GM18507 (cell line): ENCODE measurements at regions not wholly inside any gene's neighbourhood (a gene's known extent, or its start where the extent isn't known, plus 50 kb on each side); places are given as distances from the start of the nearest gene placed in this dataset.

Experiments used
- DNase-seq: peaks from one replicate; pipeline ENCODE4 v3.0.0; 2011; ENCODE audit warnings: low read depth; ENCODE audit not compliant: insufficient read length; ENCODE audit errors: extremely low spot score
- FAIRE-seq: peaks from 2 replicates; lab custom pipeline; 2011; peaks lifted over from hg19 to GRCh38; lab: Jason Lieb, UNC

DNA sequence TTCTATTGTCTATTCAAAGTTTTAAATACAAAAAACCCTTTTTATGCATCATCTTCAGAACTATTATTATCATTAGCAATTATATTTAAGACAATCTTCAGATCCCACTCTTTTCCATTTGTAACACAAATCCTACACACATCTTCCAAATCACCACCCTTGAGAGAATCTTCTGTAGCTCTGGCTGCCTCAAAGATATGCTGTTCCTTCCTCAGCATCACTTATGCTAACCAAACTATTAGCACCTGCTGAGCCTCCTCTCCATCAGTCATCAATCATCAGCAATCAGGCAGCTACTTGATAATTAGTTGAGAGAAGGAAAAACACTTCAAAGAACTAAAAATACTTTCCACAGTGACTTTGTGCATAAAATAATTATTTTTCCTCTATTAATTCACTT lies 1082.2 kb downstream of the C4orf33 start:
- no peak for DNase-seq

GRCh38 chr4:130183096-130183495 lies 1087.1 kb downstream of the C4orf33 start:
- no peak for DNase-seq
- no peak for FAIRE-seq

More for the DNA sequence above, 1082.2 kb downstream of the C4orf33 start:
- no peak for FAIRE-seq

DNA sequence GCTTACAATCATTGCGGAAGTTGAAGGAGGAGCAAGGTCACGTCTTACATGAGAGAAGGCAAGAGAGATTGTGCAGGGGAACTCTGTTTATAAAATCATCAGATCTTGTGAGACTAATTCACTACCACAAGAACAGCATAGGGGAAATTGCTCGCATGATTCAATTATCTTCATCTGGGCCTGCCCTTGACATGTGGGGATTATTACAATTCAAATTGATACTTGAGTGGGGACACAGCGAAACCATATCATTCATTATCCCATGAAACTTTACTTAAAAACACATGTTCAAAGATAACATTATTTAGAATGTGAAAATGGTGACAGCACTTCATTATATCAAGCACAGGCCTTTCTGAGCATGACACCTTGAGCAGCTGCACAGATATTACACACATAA lies 1087.8 kb downstream of the C4orf33 start:
- FAIRE-seq (no peak), DNase-seq (no peak)

- no peak for FAIRE-seq
- DNase-seq, result no peak
These were observed 1089.2 kb downstream of the C4orf33 start for GRCh38 chr4:130185123-130185522.

DNA sequence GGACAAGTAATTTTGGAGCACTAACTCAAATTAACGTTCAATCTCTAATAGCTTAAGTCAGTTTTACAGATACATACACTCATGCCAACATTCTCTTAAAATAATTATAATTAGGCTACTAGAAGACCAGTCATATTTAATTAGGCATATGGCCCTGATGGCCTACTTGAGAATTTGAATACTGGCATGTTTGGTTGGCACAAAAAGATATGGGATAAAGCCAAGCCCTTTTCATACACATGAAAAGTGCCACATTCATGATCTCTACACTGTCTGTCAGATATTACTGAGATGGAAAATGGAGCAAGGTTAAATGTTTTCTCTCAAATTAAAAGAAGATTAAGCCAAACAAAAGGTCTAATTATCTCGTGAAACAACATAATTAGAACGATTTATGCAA lies 1091.0 kb downstream of the C4orf33 start:
- FAIRE-seq, result no peak
- no peak for DNase-seq

DNA sequence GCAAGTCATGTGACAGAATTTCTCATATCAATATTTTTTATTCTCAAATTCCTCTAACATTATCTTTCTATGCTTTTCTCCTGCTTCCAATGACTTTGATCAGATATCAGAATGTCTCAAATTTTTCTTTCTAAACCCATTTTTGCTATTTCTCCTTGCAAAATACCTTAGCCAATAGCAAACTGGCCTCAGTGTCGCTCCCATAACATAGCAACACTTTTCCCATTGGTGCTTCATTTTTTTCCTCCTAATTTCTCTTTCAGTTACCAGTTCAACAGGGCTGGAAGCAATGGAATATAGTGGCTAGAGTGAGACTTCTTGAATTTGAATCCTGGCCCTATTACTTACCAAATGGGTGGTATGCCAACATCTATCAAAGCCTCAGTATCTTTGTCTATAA lies 1091.6 kb downstream of the C4orf33 start:
- DNase-seq (no peak), FAIRE-seq (no peak)

- DNase-seq (no peak), FAIRE-seq (no peak)
These were observed 1096.8 kb downstream of the C4orf33 start for GRCh38 chr4:130192787-130193186.

DNA sequence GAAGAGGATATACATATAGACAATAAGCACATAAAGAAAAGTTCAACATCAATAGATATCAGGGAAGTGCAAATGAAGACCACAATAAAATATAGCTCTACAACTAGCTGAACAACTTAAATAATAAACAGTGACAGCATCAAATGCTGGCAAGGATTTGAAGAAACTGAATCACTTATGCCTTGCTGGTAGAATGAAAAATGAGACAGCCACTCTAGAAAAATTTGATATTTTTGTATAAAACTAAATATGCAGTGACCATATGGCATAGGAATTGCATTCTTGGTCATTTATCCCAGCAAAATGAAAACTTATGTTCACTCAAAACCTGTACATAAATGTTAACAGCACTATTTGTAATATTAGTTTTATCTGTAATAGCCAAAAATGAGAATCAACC lies 1102.0 kb downstream of the C4orf33 start:
- no peak for FAIRE-seq

GRCh38 chr4:130203571-130203970 lies 1107.6 kb downstream of the C4orf33 start:
- no peak for FAIRE-seq
- no peak for DNase-seq

More for the DNA sequence above, 1102.0 kb downstream of the C4orf33 start:
- no peak for DNase-seq

GRCh38 chr4:130210864-130211263 lies 1114.9 kb downstream of the C4orf33 start:
- DNase-seq, result no peak
- FAIRE-seq, result no peak

- no peak for DNase-seq
- FAIRE-seq, result no peak
These were observed 1118.3 kb downstream of the C4orf33 start for GRCh38 chr4:130214268-130214667.

DNA sequence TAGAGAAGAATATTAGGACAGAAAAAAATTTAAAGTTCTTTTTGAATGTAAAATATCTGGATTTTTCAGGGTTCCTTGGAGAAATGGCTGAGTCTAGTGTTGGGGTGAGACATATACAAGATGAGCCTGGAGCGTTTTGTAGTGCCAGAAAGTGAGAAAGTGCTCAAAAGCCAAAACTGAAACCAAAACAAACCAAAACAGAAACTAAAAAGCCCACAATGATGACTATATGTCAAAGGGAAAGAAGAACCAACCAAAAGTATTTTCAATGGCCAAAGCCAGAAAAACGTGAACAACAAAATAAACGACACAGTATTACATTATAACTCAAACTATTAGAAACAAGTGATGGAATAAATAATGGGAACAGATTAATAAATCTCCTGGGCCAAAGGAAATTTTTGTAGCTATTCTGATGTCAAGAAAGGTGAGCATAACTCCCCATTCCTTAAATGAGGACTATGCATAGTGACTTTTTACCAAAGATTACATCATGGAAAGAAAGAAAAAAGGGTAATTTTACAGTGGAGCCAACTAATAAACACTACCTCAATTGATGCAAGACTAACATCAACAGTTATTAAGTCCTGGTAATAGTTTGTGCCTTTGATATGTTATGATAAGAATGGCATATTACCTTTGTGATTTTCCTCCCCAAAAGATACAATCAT lies 1137.6 kb downstream of the C4orf33 start:
- FAIRE-seq (peak; percentile 63), DNase-seq (no peak)

DNA sequence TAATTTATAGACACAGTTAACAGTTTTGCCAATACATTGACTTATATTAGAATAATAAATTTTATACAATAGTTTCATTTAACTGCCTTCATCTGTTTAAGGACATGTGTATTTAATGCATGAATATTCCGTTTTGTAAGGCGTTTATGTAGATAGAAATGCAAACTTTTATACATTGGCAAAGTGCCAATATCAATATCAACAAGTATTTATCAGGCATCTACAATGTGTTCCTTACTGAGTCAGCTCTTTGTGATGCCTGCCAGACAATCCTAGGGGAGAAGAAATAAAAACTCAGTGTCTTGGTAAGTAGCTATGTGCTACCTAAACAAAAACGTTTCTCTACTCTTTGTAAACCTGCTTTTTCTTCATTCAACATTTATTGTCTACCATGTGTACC lies 1142.2 kb downstream of the C4orf33 start:
- FAIRE-seq, result no peak
- DNase-seq, result no peak

DNA sequence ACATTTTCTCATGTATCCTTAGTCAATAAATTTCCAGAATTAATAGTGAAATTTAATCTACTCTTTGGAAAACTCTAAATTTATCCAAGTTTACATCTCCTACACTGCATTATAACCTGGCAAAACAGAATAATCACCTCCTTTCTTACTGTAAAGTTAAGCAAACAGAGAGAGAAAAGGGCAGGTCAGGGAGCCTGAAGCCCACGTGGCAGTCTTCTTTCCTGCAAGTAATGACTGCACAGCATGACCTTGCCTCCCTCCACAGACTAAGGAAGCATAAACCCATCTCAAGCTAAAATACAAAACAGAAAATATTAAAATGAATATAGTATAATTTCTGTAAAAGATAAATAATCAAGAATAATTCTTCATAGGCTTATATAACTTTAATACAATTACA lies 1153.0 kb downstream of the C4orf33 start:
- no peak for DNase-seq

DNA sequence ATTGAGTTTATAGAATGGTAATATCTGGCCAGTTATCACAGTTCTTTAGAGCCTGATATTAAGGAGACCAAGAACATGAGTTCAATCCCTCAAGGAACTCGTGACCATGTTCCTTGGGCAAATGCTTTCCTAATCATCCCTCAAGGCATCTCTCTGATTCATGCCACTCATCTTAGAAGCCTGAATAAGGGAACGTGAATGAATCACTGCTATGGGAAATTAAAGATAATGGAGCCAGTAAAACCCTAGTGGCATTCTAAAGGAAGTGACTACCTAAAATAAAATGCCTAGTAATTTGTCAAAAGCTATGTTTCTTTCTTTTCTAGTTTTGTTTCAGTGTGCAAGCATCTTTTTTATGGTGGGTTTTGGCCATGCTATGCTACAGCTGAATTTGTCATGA lies 1161.3 kb downstream of the C4orf33 start:
- FAIRE-seq (no peak), DNase-seq (no peak)

More for the DNA sequence above, 1153.0 kb downstream of the C4orf33 start:
- no peak for FAIRE-seq

- no peak for FAIRE-seq
- DNase-seq, result no peak
These were observed 1170.9 kb downstream of the C4orf33 start for GRCh38 chr4:130266814-130267213.

DNA sequence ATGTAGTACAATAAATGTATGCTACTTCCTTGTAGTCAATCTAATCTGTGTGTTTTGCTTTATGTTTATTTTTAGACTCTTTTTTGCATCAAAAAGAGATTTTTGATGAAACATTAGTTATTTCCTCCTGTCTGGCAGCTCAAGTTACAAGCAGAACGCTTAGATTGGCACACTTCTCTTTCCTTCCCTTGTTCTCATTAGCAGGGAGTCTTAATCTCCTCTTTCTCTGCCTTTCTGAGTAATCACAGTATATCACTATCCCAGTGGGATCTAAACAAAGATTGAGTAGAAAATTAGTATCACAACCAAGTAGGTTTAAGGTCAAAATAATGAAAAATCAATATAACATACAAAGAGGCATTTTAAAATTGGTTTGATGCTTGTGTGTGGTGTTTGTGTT lies 1192.6 kb downstream of the C4orf33 start:
- no peak for FAIRE-seq
- DNase-seq, result no peak

- no peak for FAIRE-seq
These were observed 1197.7 kb downstream of the C4orf33 start for GRCh38 chr4:130293692-130294091.

GRCh38 chr4:130296448-130296847 lies 1200.5 kb downstream of the C4orf33 start:
- FAIRE-seq, result no peak
- no peak for DNase-seq

More at GRCh38 chr4:130293692-130294091, 1197.7 kb downstream of the C4orf33 start:
- no peak for DNase-seq

DNA sequence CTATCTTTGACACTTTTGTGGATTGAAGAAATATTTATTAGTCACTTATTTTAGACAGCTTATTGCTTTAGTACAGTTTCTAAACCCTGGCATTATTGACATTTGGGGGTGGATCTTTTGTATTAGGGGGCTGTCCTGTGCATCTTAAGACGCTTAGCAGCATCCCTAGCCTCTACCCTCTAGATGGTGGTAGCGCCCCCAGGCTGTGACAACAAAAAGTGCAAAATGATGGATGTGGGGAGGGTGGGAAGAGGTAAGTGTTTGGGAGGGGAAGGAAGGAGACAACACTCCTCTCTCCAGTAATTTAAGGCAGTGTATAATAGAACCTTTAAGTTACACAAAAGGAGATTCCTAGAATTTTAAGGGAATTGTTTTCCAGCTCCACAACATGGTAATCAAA lies 1210.6 kb downstream of the C4orf33 start:
- DNase-seq, result no peak
- FAIRE-seq, result no peak

GRCh38 chr4:130309221-130309620 lies 1213.3 kb downstream of the C4orf33 start:
- FAIRE-seq, result no peak
- DNase-seq, result no peak

DNA sequence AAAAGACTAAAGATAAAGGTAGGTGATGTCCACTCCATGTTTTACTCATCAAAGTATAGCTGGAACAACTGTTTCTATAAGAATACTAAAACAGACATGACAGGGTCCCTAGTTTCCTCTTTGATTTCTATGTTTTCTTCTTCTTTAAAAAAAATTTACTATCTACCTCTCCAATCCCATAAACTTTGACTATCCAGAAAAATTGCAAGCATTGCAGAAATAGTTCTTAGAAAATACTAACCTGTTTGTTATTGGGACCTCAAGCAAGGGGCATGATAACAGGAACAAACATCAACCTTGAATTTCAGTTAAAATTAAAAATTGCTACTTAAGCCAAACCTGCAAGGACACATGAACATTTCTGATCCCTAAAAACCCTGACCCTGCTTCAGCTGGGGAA lies 1226.5 kb downstream of the C4orf33 start:
- no peak for FAIRE-seq
- no peak for DNase-seq
